ENCODE measurements at regions not wholly inside any gene's neighbourhood (a gene's known extent, or its start where the extent isn't known, plus 50 kb on each side); places are given as distances from the start of the nearest gene placed in this dataset.

GRCh38 chr20:9912290-9912689 lies 73.4 kb upstream of the PAK5 start:
- TF ChIP-seq CTCF (IDR thresholded peaks at IDR 0.05) (no peak), CHD2 (IDR thresholded peaks at IDR 0.05; ENCODE audit: low read length, partially characterized antibody) (no peak), EP300 (IDR thresholded peaks at IDR 0.05; ENCODE audit: borderline replicate concordance in 1 of 2, low read depth in 1 of 2, low read length in 1 of 2) (no peak), MAX (IDR thresholded peaks at IDR 0.05; ENCODE audit: low read depth) (no peak), MXI1 (IDR thresholded peaks at IDR 0.05; ENCODE audit: low read depth, low read length) (no peak), RXRA (IDR thresholded peaks at IDR 0.05; ENCODE audit: borderline replicate concordance, low read depth) (no peak)

Measured in SK-N-SH (cell line).